SK-N-SH (cell line): ENCODE measurements at regions not wholly inside any gene's neighbourhood (a gene's known extent, or its start where the extent isn't known, plus 50 kb on each side); places are given as distances from the start of the nearest gene placed in this dataset.

ENCODE experiments used
- CTCF ChIA-PET: fragments of 300-600, 350-600 bp; formaldehyde crosslinking; extraction: SDS; loops from one replicate; lab custom pipeline; 2021; lab: Yijun Ruan, JAX
- POLR2A ChIA-PET: fragments of 350-600 bp; sonication (Branson Sonifier 250); formaldehyde crosslinking; extraction: SDS; loops from one replicate; lab custom pipeline; 2020; ENCODE audit warnings: antibody characterized with exemption, inconsistent platforms; lab: Yijun Ruan, JAX
- DNase-seq: peaks from one replicate; pipeline ENCODE4 v3.0.0; 2012
- H2AFZ ChIP-seq: fragments of 200-600 bp; sonication (generic); 2 replicates; pipeline ENCODE4 v1.8.1; 2016; ENCODE audit warnings: antibody characterized with exemption, mild to moderate bottlenecking, low read depth
- H3F3A ChIP-seq: fragments of 200-600 bp; sonication (generic); replicated peaks from 2 replicates; pipeline ENCODE3; 2016; ENCODE audit warnings: antibody characterized with exemption, mild to moderate bottlenecking; ENCODE audit not compliant: insufficient read depth
- H3K27ac ChIP-seq, 2 experiments: fragments of 200-500 bp in 1 of 2; fragments of 200-600 bp in 1 of 2; sonication (Bioruptor generic) in 1 of 2; sonication (generic), shearing (Covaris generic) in 1 of 2; 2 replicates each; pipeline versions ENCODE4 v1.5.1 to v1.6.1; 2014 to 2016; ENCODE audit warnings: low read depth in 2 of 2, inconsistent platforms in 1 of 2, low read length in 1 of 2, mild to moderate bottlenecking in 1 of 2, mixed read lengths in 1 of 2
- H3K27me3 ChIP-seq: fragments of 200-600 bp; sonication (generic), shearing (Covaris generic); 2 replicates; pipeline ENCODE4 v1.6.1; 2016; ENCODE audit warnings: mixed run types; ENCODE audit not compliant: insufficient read depth
- H3K36me3 ChIP-seq, 2 experiments: fragments of 200-500 bp in 1 of 2; fragments of 200-600 bp in 1 of 2; sonication (Bioruptor generic) in 1 of 2; sonication (generic) in 1 of 2; replicated peaks in 1 of 2; 2 replicates each; pipeline versions ENCODE3 to v1.5.1; 2014 to 2016; ENCODE audit warnings: low read length in 1 of 2, mild to moderate bottlenecking in 1 of 2; ENCODE audit not compliant: insufficient read depth in 2 of 2, control insufficient read depth in 1 of 2
- H3K4me1 ChIP-seq, 2 experiments: fragments of 200-500 bp in 1 of 2; fragments of 200-600 bp in 1 of 2; sonication (Bioruptor generic) in 1 of 2; sonication (generic), shearing (Covaris generic) in 1 of 2; 2 replicates each; pipeline versions ENCODE4 v1.5.1 to v1.6.1; 2014 to 2016; ENCODE audit warnings: low read depth in 1 of 2, low read length in 1 of 2, mixed run types in 1 of 2; ENCODE audit not compliant: insufficient read depth in 2 of 2, control insufficient read depth in 1 of 2
- H3K4me2 ChIP-seq: fragments of 200-600 bp; sonication (generic), shearing (Covaris generic); 2 replicates; pipeline ENCODE4 v1.6.1; 2017; ENCODE audit warnings: mixed run types
- H3K4me3 ChIP-seq, 2 experiments: fragments of 200-500 bp in 1 of 2; fragments of 200-600 bp in 1 of 2; sonication (Bioruptor generic) in 1 of 2; sonication (generic), shearing (Covaris generic) in 1 of 2; 2 replicates each; pipeline versions ENCODE4 v1.5.1 to v1.8.1; 2014 to 2016; ENCODE audit warnings: low read depth in 2 of 2, inconsistent platforms in 1 of 2, low read length in 1 of 2, mild to moderate bottlenecking in 1 of 2, mixed read lengths in 1 of 2, moderate library complexity in 1 of 2
- H3K79me2 ChIP-seq: fragments of 200-600 bp; sonication (generic); 2 replicates; pipeline ENCODE4 v1.8.1; 2017; ENCODE audit warnings: mild to moderate bottlenecking; ENCODE audit not compliant: insufficient read depth
- H3K9ac ChIP-seq: fragments of 200-600 bp; sonication (generic); 2 replicates; pipeline ENCODE4 v1.6.1; 2017; ENCODE audit warnings: mixed run types
- H3K9me2 ChIP-seq: fragments of 200-600 bp; sonication (generic); 2 replicates; pipeline ENCODE4 v1.6.1; 2017; ENCODE audit warnings: mixed run types
- H3K9me3 ChIP-seq: fragments of 200-600 bp; sonication (generic); 2 replicates; pipeline ENCODE4 v1.6.1; 2017; ENCODE audit warnings: mixed run types, mild to moderate bottlenecking, moderate library complexity
- H4K20me1 ChIP-seq: fragments of 200-600 bp; sonication (generic); 2 replicates; pipeline ENCODE4 v1.6.1; 2017; ENCODE audit warnings: mild to moderate bottlenecking, mixed run types; ENCODE audit not compliant: insufficient read depth
- CTCF ChIP-seq: fragments of 200-600 bp; sonication (generic); IDR thresholded peaks from 2 replicates; pipeline ENCODE4 v1.6.1; 2017; ENCODE audit warnings: antibody characterized with exemption, mild to moderate bottlenecking, moderate library complexity
- ELF1 ChIP-seq: IDR thresholded peaks from 2 replicates; pipeline ENCODE4 v1.4.0; 2012
- EP300 ChIP-seq, 2 experiments: IDR thresholded peaks; 2 replicates each; pipeline versions ENCODE4 v1.4.0 to v1.6.1; 2012; ENCODE audit warnings: borderline replicate concordance in 1 of 2, low read depth in 1 of 2, low read length in 1 of 2
- EZH2phosphoT487 ChIP-seq: fragments of 200-600 bp; sonication (generic); IDR thresholded peaks from 2 replicates; pipeline ENCODE4 v1.6.1; 2017; ENCODE audit warnings: low read depth, mixed run types, mild to moderate bottlenecking, antibody characterized with exemption, moderate library complexity, borderline replicate concordance
- GATA2 ChIP-seq: sonication (generic); formaldehyde crosslinking; IDR thresholded peaks from 2 replicates; pipeline ENCODE4 v1.5.0; 2020; ENCODE audit warnings: mild to moderate bottlenecking, missing genetic modification reagents
- JUND ChIP-seq: IDR thresholded peaks from 2 replicates; pipeline ENCODE4 v1.4.0; 2012
- POLR2AphosphoS5 ChIP-seq: IDR thresholded peaks from 2 replicates; pipeline ENCODE4 v1.6.1; 2012; ENCODE audit warnings: low read depth, low read length
- RAD21 ChIP-seq: IDR thresholded peaks from 2 replicates; pipeline ENCODE4 v1.6.1; 2012; ENCODE audit warnings: mild to moderate bottlenecking, low read length
- REST ChIP-seq: IDR thresholded peaks from 2 replicates; pipeline ENCODE4 v1.6.1; 2012; ENCODE audit warnings: mild to moderate bottlenecking, low read depth, low read length, moderate library complexity
- RXRA ChIP-seq: IDR thresholded peaks from 2 replicates; pipeline ENCODE4 v1.4.0; 2012; ENCODE audit warnings: low read depth, mild to moderate bottlenecking, borderline replicate concordance
- SIN3A ChIP-seq: IDR thresholded peaks from 2 replicates; pipeline ENCODE4 v1.6.1; 2012; ENCODE audit warnings: low read depth, mild to moderate bottlenecking, low read length, moderate library complexity, borderline replicate concordance
- SMC3 ChIP-seq: IDR thresholded peaks from 2 replicates; pipeline ENCODE4 v1.6.1; 2012; ENCODE audit warnings: low read depth, low read length, improper control_type of control experiment
- USF1 ChIP-seq: IDR thresholded peaks from 2 replicates; pipeline ENCODE4 v1.4.0; 2012; ENCODE audit warnings: low read depth, borderline replicate concordance
- USF2 ChIP-seq: fragments of 150-350 bp; IDR thresholded peaks from 2 replicates; pipeline ENCODE4 v1.6.1; 2017; ENCODE audit warnings: antibody characterized with exemption, low read length, low read depth, borderline replicate concordance
- ZBTB33 ChIP-seq: IDR thresholded peaks from 2 replicates; pipeline ENCODE4 v1.4.0; 2012; ENCODE audit warnings: low read depth, borderline replicate concordance
- WGBS: methylation state at CpG from one replicate; pipeline ENCODE4 v1.1.6; 2017; ENCODE audit warnings: low lambda C conversion rate; 5-methylcytosine and 5-hydroxymethylcytosine counted together

GRCh38 chr17:49916854-49917515 is 52.0 kb upstream of the DLX4 start:
- Histone ChIP-seq H3K9me2 (no peaks in the 10 kb centered on the region), H3K4me2 (no peak overlapping the region), H3F3A (no peaks in the 10 kb centered on the region), H3K27me3 (peaks cover 77% of the 10 kb centered on the region), H3K36me3 (no peaks in the 10 kb centered on the region), H3K27ac (no peak overlapping the region), H3K9me3 (no peaks in the 10 kb centered on the region)
- WGBS: 48% methylated on average over 13 of the region's 13 CpGs
- POLR2A ChIA-PET: interaction anchor here (0.5 to 0.7 kb wide), 2 partner anchors 11 to 85 kb away, joined by 3 read pairs; no protein-coding TSS in a partner anchor
- CTCF ChIA-PET: interaction anchor here (1.0 to 7.2 kb wide), 9 partner anchors 10 to 171 kb away, joined by 3 to 58 read pairs (median 4); no protein-coding TSS in a partner anchor
- no peak for DNase-seq
- TF ChIP-seq EZH2phosphoT487: no peak
- TF ChIP-seq USF2: no peak
- no peak for TF ChIP-seq RXRA
- no peak for TF ChIP-seq ELF1
- TF ChIP-seq USF1: no peak
- TF ChIP-seq, all 33 proteins: peak for 0
- Histone ChIP-seq H3K9ac (no peak overlapping the region), H3K4me1 (no peaks in the 10 kb centered on the region), H3K79me2 (no peaks in the 10 kb centered on the region), H4K20me1 (no peaks in the 10 kb centered on the region), H2AFZ (no peak overlapping the region), H3K4me3 (no peak overlapping the region)

GRCh38 chr17:49918591-49918990 is 50.4 kb upstream of the DLX4 start:
- H3K9me3 ChIP-seq: no peaks in the 10 kb centered on the region
- no peaks in the 10 kb centered on the region for H4K20me1 ChIP-seq
- H3K27me3 ChIP-seq: peaks cover 81% of the 10 kb centered on the region
- H3K4me3 ChIP-seq: no peak overlapping the region
- no peaks in the 10 kb centered on the region for H3K36me3 ChIP-seq
- no peak overlapping the region for H3K9ac ChIP-seq
- H2AFZ ChIP-seq: no peak overlapping the region
- H3K4me1 ChIP-seq: no peaks in the 10 kb centered on the region
- ChIA-PET CTCF (interaction anchor here (0.7 to 7.2 kb wide), 4 partner anchors 34 to 385 kb away, joined by 3 to 58 read pairs (median 18); no protein-coding TSS in a partner anchor), POLR2A (no interaction called here)
- H3K27ac ChIP-seq: no peak overlapping the region
- DNase-seq: no peak
- H3K4me2 ChIP-seq: no peak overlapping the region
- no peaks in the 10 kb centered on the region for H3K9me2 ChIP-seq
- H3F3A ChIP-seq: no peaks in the 10 kb centered on the region
- WGBS: 42% methylated on average over 1 of the region's 1 CpG
- H3K79me2 ChIP-seq: no peaks in the 10 kb centered on the region
- TF ChIP-seq REST (no peak), RXRA (no peak), EP300 (IDR thresholded peaks at IDR 0.05; ENCODE audit: borderline replicate concordance in 1 of 2, low read depth in 1 of 2, low read length in 1 of 2) (no peak), SIN3A (no peak), SMC3 (no peak), JUND (no peak), ELF1 (no peak), GATA2 (CRISPR knock-in tag) (no peak), ZBTB33 (no peak), RAD21 (no peak), USF2 (no peak), POLR2AphosphoS5 (no peak), CTCF (no peak)
